ENCODE measurements at regions not wholly inside any gene's neighbourhood (a gene's known extent, or its start where the extent isn't known, plus 50 kb on each side); places are given as distances from the start of the nearest gene placed in this dataset.
"Not testable (repeated sequence)": the region's sequence is repeated elsewhere in the genome, so short reads cannot be mapped to it uniquely, and the experiment has no call there.

DNA sequence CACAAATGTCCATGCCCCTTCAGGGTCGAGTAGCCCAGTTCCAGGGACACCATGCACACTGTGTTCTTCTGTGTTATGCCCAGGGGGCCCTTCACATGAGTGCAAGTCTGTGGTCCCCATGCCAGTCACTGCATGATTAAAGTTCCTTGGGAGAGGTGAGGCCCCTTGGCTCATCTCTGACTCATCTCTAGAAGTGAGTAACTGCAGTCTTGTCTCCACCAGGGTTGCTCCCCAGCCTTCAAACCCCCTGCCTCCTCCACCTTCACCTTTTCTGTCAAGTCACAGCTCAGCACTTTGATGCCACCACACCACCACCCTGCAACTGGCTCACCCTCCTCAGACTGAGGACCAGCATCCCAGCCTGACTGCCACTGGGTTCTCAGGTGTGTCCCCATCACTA, 161.7 kb downstream of the UNC5CL start:
- intact Hi-C loops (cut with micrococcal nuclease) = no loop called here
- H3K9me3 Mint-ChIP-seq = peaks cover 8% of the 10 kb centered on the region
- H3K4me1 Mint-ChIP-seq (ENCODE audit: low read depth) = peaks cover 5% of the 10 kb centered on the region
- H3K36me3 Mint-ChIP-seq (ENCODE audit: low read depth) = no peaks in the 10 kb centered on the region
- no peak overlapping the region for H3K4me3 Mint-ChIP-seq
- H3K27me3 Mint-ChIP-seq = peaks cover 14% of the 10 kb centered on the region
- H3K27ac Mint-ChIP-seq = no peak overlapping the region

DNA sequence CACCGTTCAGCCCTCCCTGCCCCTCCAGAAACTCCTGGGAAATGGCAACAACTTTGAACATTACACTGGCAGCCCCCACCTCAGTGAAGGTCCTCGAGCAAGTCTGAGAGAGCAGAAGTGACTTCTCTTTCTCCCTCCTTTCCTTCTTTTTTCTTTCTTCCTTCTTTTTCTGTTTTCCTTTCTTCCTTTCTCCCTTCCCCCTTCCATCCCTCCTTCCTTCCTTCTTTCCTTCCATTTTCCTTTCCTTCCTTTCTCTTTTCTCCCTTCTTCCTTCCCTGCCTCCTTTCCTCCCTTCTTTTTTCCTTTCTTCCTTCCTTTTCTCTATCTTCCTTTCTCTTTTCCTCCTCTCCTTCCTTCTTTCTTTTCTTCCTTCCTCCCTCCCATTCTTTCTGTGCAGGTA, 162.7 kb downstream of the UNC5CL start:
- peaks cover 8% of the 10 kb centered on the region for H3K9me3 Mint-ChIP-seq
- intact Hi-C loops (cut with micrococcal nuclease) = no loop called here
- no peak overlapping the region for H3K4me3 Mint-ChIP-seq
- no peaks in the 10 kb centered on the region for H3K36me3 Mint-ChIP-seq (ENCODE audit: low read depth)
- H3K27me3 Mint-ChIP-seq = peaks cover 16% of the 10 kb centered on the region
- H3K4me1 Mint-ChIP-seq (ENCODE audit: low read depth) = peaks cover 1% of the 10 kb centered on the region
- H3K27ac Mint-ChIP-seq = no peak overlapping the region

DNA sequence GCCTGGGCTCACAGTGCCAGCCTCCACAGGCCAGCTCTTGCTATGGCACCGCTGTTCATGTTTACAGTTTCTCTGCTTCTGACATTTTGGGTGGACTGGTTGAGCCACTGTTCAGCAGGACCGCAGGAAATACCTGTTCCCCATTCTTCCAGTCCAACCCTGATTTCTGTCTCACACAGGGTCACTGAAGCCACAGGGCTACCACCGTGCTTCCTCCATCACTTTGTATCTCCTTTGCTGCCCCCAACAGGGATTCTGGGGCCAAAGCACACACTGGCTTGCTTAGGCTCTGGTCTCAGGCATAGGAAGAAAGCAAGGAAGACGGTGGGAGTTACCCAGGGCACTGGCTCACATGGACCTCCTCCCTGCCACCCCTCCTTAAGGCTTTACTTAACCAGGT, 164.5 kb downstream of the UNC5CL start:
- Mint-ChIP-seq H3K36me3 (ENCODE audit: low read depth) (no peaks in the 10 kb centered on the region), H3K9me3 (peaks cover 6% of the 10 kb centered on the region), H3K4me1 (ENCODE audit: low read depth) (no peaks in the 10 kb centered on the region), H3K27ac (no peak overlapping the region), H3K4me3 (no peak overlapping the region), H3K27me3 (peaks cover 12% of the 10 kb centered on the region)
- intact Hi-C loops (cut with micrococcal nuclease) = no loop called here

DNA sequence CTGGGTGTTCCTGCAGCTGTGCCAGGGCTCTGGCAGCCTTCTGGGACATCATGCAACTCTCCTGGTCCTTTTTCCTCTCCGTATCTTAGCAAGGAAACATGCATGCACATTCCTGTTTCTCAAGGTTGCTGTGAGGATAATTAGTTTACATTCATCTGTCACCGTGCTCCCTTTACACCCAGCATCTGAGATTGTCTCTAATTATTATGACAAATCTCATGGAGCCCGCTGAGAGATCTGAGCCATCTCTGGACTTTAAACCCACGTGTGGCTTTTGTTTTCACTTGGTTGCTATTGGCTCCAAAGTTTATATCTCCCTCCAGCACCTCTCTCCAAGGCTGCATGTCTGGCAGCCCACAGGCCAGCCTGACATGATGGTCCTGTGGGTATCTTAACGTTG, 167.6 kb downstream of the UNC5CL start:
- intact Hi-C loops (cut with micrococcal nuclease) = no loop called here

DNA sequence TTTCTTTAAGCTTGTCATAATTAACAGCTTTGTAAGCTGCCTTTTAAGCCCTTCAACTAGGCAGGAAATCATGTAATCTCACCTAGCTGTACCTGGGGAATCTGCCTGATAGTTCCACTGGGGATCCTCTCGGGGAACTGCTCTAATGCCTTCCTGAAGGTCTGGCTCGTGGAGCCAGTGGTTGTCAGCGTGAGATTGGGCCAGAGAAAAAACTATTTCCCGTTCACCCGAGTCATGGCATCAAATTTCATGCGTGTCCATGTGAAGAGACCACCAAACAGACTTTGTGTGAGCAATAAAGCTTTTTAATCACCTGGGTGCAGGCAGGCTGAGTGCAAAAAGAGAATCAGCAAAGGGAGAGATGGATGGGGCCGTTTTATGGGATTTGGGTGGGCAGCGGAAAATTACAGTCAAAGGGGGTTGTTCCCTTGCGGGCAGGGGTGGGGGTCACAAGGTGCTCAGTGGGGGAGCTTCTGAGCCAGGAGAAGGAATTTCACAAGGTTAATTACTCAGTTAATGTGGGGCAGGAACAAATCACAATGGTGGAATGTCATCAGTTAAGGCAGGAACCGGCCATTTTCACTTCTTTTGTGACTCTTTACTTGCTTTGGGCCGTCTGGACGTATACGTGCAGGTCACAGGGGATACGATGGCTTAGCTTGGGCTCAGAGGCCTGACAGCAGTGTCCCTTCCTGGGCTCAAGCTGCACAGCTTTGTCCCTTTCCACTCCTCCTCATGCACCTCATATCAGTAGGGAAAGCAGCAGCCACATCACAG, 170.7 kb downstream of the UNC5CL start:
- H3K27ac Mint-ChIP-seq; H3K27me3 Mint-ChIP-seq; intact Hi-C loops (cut with micrococcal nuclease); H3K4me1 Mint-ChIP-seq (ENCODE audit: low read depth); H3K36me3 Mint-ChIP-seq (ENCODE audit: low read depth); H3K9me3 Mint-ChIP-seq; H3K4me3 Mint-ChIP-seq: not testable (repeated sequence)

More for the DNA sequence above, 167.6 kb downstream of the UNC5CL start:
- Mint-ChIP-seq H3K4me3 (no peak overlapping the region), H3K4me1 (ENCODE audit: low read depth) (no peaks in the 10 kb centered on the region), H3K9me3 (no peaks in the 10 kb centered on the region), H3K36me3 (ENCODE audit: low read depth) (no peaks in the 10 kb centered on the region), H3K27me3 (peaks cover 9% of the 10 kb centered on the region), H3K27ac (no peak overlapping the region)

DNA sequence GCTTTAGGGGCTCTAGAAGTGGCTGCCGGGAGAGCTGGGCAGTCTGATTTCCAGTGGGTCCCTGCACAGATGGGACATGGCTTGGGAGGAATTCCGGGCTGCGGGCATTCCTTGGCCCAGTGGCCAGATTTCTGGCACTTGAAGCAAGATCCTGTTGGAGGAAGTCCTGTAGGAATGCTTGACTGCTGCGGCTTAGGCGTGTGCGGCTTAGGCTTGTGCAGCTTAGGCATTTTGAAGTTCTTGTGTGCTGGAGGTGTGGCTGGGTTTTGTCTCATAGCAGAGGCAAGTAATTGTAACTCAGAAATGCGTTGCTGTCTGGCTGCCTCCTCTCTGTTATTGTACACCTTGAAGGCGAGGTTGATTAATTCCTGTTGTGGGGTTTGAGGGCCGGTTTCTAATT, 171.5 kb downstream of the UNC5CL start:
- intact Hi-C loops (cut with micrococcal nuclease); H3K27ac Mint-ChIP-seq; H3K4me1 Mint-ChIP-seq (ENCODE audit: low read depth); H3K27me3 Mint-ChIP-seq; H3K9me3 Mint-ChIP-seq; H3K36me3 Mint-ChIP-seq (ENCODE audit: low read depth); H3K4me3 Mint-ChIP-seq: not testable (repeated sequence)

DNA sequence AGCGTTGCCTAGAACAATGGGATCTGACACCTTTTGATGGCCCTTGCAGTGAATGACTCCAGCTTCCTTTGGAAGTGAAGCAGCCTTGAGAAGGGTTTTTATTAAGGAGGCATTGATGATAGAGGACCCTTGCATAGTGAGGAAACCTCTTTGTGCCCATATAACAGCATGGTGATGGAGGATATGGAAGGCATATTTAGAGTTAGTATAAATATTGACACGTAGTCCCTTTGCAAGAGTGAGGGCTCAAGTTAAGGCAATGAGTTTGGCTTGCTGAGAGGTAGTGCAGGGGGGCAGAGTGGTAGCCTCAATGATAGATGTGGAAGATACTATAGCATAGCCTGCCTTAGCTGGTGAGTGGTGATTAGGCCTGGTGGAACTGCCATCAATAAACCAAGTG, 173.8 kb downstream of the UNC5CL start:
- H3K9me3 Mint-ChIP-seq; H3K36me3 Mint-ChIP-seq (ENCODE audit: low read depth); intact Hi-C loops (cut with micrococcal nuclease); H3K4me3 Mint-ChIP-seq; H3K27me3 Mint-ChIP-seq; H3K27ac Mint-ChIP-seq; H3K4me1 Mint-ChIP-seq (ENCODE audit: low read depth): not testable (repeated sequence)

DNA sequence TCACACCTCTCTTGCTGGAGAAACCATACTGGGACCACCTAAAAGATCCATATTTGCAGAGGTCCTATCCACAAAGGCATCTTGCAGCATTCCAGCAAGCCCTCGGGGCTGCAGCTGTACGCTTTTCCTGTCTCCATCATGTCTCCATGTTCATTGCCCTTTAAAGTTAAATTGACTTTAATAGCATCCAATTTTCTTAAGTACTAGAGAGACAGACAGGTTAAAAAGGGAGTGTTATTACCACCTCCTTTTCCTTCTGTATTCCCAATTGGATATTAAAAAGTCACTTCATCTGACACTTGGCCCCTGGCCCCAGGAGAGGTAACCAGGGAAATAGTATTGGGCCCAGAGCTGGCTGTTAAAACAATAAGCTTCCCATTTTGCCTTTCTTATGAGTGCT, 178.6 kb downstream of the UNC5CL start:
- Mint-ChIP-seq H3K27ac (no peak overlapping the region), H3K4me3 (no peak overlapping the region), H3K36me3 (ENCODE audit: low read depth) (no peaks in the 10 kb centered on the region), H3K4me1 (ENCODE audit: low read depth) (peaks cover 5% of the 10 kb centered on the region), H3K9me3 (no peaks in the 10 kb centered on the region), H3K27me3 (peaks cover under 1% of the 10 kb centered on the region)
- intact Hi-C loops (cut with micrococcal nuclease) = no loop called here

DNA sequence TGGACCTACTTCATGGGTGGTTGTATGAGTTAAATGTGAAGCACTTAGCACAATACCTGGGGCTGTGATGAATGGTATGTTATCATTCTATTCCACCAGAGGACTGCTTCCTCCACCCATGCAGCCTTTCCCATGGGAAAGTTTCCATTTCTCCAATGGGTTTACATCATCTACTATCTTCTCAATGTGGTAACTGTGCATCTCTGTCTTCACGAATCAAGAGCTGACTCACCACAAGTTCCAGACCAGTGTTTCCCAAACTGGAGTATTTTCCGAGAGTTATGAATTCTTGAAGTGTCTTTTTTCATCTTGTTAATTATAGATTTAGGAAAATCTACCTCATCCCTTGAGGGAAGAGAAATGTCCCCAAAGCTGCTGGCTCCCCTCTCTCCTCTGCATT, 182.8 kb downstream of the UNC5CL start:
- Mint-ChIP-seq H3K9me3 (no peaks in the 10 kb centered on the region), H3K27me3 (peaks cover 2% of the 10 kb centered on the region), H3K4me3 (no peak overlapping the region), H3K36me3 (ENCODE audit: low read depth) (no peaks in the 10 kb centered on the region), H3K27ac (no peak overlapping the region), H3K4me1 (ENCODE audit: low read depth) (peaks cover 15% of the 10 kb centered on the region)
- intact Hi-C loops (cut with micrococcal nuclease) = no loop called here

DNA sequence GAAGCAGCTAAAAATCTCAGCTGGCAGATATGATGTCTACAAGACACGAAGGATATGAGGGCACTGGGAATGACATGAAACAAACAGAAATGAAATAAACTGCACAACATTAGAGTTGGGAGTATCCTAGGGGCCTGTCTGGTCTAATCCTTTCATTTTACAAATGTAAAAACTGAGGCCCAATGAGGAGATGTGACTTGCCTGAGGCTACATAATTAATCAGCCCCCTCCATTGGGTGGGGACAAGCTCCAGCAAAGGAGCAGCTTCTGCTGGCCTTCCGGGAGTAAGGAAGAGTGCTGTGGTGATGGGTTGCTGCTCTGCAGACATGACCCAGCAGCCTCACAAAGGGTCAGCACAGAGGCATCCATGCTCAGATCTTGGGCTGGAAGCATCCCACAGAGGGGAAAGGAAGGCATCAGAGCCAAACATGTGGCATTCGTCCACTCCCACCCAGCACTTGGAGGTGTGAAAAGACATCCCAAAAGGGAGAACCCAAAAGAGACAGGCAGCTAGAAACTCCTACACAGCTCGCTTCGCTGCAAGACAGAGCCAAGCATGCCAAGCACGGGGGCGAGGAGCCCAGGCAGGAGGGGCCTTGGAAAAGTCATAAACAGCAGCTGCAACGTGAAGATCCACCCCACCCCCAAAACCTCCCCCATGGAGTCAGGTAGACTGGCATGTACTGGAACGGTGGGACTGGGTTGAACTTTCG, 183.7 kb downstream of the UNC5CL start:
- intact Hi-C loops (cut with micrococcal nuclease) = no loop called here
- Mint-ChIP-seq H3K36me3 (ENCODE audit: low read depth) (no peaks in the 10 kb centered on the region), H3K27me3 (peaks cover 2% of the 10 kb centered on the region), H3K4me3 (no peak overlapping the region), H3K4me1 (ENCODE audit: low read depth) (peaks cover 15% of the 10 kb centered on the region), H3K9me3 (no peaks in the 10 kb centered on the region), H3K27ac (no peak overlapping the region)

DNA sequence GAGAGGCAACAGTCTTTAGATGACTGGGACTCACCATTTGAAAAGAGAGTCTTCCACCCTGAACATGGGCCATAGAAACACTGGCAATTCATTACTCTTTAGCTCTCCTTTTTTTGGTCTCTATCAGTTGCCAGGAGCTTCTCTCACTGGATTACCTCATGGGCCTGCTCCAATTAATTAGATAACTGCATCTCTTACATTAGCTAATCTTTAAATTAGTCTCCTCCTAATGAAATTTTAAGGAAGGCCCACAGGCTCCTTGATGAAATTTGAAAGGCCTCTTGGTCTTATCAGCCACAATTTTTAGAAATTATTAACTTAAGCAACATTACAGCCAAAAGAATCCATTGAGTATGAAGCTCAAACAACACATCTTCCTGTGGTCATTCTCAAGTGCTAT, 184.4 kb downstream of the UNC5CL start:
- Mint-ChIP-seq H3K27me3 (peaks cover 2% of the 10 kb centered on the region), H3K36me3 (ENCODE audit: low read depth) (no peaks in the 10 kb centered on the region), H3K4me3 (no peak overlapping the region), H3K4me1 (ENCODE audit: low read depth) (peaks cover 14% of the 10 kb centered on the region), H3K9me3 (no peaks in the 10 kb centered on the region), H3K27ac (no peak overlapping the region)
- intact Hi-C loops (cut with micrococcal nuclease) = no loop called here

DNA sequence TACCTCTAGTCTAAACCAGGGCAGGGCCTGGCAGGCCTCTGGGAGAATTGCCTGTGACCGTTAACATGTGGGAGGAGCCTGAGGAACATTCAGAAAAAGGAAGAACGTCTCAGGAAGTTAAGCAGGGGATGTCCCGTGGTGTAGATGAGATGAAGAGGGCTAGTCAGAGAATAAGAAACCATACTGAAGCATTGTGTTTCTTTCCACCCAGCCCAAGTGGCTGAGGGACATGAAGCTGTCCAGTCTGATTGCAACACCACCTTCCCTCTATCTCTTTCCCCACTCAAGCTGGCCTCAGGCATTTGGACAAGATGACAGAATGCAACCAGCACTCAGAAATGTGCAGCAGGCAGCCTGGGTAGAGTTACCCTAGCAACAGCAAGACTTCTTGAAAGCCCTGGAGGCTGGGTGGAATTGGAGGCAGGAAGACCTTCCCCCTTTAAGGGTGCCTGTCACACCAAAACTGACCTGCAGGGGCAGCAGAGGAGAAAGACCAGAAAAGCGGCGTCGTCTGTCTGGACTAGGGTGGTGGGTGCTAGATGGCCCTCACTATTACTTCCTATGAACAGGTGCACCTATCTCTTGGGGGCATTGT, 186.1 kb downstream of the UNC5CL start:
- Mint-ChIP-seq H3K27me3 (peaks cover 2% of the 10 kb centered on the region), H3K36me3 (ENCODE audit: low read depth) (no peaks in the 10 kb centered on the region), H3K4me1 (ENCODE audit: low read depth) (peaks cover 10% of the 10 kb centered on the region), H3K4me3 (no peak overlapping the region), H3K27ac (no peak overlapping the region), H3K9me3 (no peaks in the 10 kb centered on the region)
- intact Hi-C loops (cut with micrococcal nuclease) = no loop called here

DNA sequence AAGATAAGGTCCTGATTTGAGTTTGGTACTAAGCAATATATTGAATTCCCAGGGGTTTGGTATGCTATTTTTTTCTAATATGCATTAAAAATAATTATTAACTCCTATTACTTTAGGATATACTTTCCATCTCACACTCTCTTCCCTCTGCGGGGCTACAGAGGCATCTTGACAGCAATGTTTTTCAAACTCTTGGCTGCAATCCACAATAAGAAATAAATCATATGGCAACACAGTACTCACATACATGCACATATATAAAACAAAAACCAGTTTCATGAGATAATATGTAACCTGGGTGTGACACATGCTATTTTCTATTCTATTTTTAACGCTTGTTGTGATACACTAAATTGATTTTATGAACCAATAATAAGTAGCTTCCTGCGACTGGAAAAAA, 189.5 kb downstream of the UNC5CL start:
- H3K4me3 Mint-ChIP-seq = no peak overlapping the region
- no peak overlapping the region for H3K27ac Mint-ChIP-seq
- H3K4me1 Mint-ChIP-seq (ENCODE audit: low read depth) = peaks cover 10% of the 10 kb centered on the region
- H3K9me3 Mint-ChIP-seq = no peaks in the 10 kb centered on the region
- intact Hi-C loops (cut with micrococcal nuclease) = no loop called here
- peaks cover 6% of the 10 kb centered on the region for H3K27me3 Mint-ChIP-seq
- no peaks in the 10 kb centered on the region for H3K36me3 Mint-ChIP-seq (ENCODE audit: low read depth)

DNA sequence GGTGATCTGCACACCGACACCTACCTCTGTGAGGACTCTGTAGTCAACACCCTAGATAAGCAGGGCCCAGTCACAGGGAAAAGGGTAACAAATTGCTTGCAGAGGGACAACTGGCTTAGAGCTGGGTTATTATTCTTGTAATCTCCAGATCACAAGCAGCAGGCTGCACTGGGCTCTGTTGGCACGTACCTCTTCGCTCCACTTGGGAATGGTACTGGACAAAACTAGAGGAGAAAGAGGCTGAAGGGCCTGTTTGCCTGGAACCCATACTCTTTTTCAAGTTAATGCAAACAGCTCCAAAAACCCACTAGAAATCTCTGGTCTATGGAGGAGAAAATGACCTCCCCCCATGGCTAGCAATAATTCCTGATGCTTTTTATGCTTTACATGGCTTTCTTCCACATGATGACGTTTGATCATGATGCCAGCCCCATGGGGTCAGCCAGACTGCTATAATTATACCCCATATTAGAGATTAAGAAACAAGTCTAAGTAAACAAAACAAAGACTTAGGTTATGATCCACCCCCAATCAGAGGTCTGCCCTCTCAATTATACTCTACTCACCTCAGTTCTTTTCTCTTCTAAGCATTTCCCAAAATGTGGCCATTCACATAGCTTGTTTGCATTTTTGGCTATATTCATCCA, 190.0 kb downstream of the UNC5CL start:
- no peaks in the 10 kb centered on the region for H3K9me3 Mint-ChIP-seq
- no peaks in the 10 kb centered on the region for H3K36me3 Mint-ChIP-seq (ENCODE audit: low read depth)
- peaks cover 10% of the 10 kb centered on the region for H3K4me1 Mint-ChIP-seq (ENCODE audit: low read depth)
- peaks cover 9% of the 10 kb centered on the region for H3K27me3 Mint-ChIP-seq
- intact Hi-C loops (cut with micrococcal nuclease) = no loop called here
- H3K4me3 Mint-ChIP-seq = no peak overlapping the region
- no peak overlapping the region for H3K27ac Mint-ChIP-seq

Measured in dendritic cell treated with granulocyte-macrophage colony-stimulating factor and Interleukin-4, amounts not matched to agents 40 ng/mL and 50 ng/mL, for 4 days (primary cell).